OCI-LY3 (cell line): ENCODE measurements at regions not wholly inside any gene's neighbourhood (a gene's known extent, or its start where the extent isn't known, plus 50 kb on each side); places are given as distances from the start of the nearest gene placed in this dataset.

Experiments used
- CTCF ChIP-seq: fragments of 200-600, 300-600 bp; sonication (generic); IDR thresholded peaks from 2 replicates; pipeline ENCODE4 v1.5.1; 2014; ENCODE audit warnings: antibody characterized with exemption, low read length, low read depth
- EZH2phosphoT487 ChIP-seq: fragments of 200-600 bp; shearing (Covaris generic); IDR thresholded peaks from 2 replicates; pipeline ENCODE4 v1.6.1; 2018; ENCODE audit warnings: antibody characterized with exemption, mixed run types, low read depth

- TF ChIP-seq CTCF (no peak), EZH2phosphoT487 (no peak)
Measured at GRCh38 chr2:234251326-234252271, 201.1 kb downstream of the SPP2 start.
